GM19438 (cell line): ENCODE measurements at regions not wholly inside any gene's neighbourhood (a gene's known extent, or its start where the extent isn't known, plus 50 kb on each side); places are given as distances from the start of the nearest gene placed in this dataset.
"Not testable (repeated sequence)": the region's sequence is repeated elsewhere in the genome, so short reads cannot be mapped to it uniquely, and the experiment has no call there.

ENCODE experiments used
- ATAC-seq: cut with Tn5 transposase; IDR thresholded peaks from one replicate; pipeline ENCODE4 v1.9.1; 2021; ENCODE audit warnings: low read depth; ENCODE audit not compliant: unreplicated experiment

DNA sequence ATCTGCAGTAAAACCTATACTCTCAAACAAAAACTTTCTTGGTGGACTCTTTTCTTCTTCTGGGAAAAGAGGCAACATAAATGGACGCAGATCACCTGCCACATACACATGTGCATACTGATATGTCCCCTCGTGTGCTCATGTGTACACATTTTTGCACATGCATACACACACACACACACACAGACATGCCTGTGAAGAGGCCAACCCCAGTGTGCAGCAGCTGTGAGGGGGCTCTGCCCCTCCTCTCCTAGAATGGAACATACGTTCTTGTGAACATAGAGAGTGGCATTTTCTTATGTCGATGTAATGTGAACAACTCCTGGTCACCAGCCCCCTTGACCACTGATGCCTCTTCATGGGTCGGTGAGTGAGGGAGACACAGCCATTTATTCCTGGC, 188.9 kb upstream of the PLGLB2 start:
- not testable (repeated sequence) for ATAC-seq

DNA sequence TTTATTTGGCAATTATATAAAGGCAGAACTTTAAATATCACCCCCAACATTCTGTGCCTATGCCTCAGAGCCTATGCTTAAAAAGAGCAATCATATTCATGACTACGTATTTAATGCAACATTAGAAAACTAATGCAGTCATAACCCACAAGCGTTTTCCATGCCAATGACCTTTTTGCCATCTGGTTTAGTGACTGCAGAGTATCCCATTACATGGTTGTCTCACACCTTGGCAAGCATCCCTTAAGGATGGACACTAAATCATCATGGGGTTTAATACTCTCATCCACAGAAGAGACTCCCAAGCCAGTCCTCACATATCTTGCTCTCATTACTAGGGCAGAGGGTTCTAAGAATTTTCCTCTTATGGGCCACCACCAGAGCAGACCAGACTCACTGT, 188.2 kb upstream of the PLGLB2 start:
- not testable (repeated sequence) for ATAC-seq

DNA sequence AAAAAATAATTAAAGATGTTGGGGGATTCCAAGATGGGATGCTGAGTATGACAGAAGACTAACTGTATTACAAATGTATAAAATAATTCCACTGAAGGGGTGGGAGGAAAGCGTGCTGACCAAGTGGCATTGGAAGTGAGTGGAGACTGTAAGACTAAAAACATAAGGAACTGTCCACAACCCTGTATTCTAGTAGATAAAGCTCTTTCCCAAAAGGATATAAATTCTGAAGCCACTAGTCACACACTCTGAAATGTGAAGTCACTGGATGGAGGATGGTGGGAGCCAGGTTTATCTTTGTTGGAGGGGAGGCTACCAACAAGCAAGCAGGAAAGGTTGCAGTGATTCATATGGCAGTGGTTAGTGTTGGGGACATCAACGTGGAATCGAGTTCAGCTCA, 182.8 kb upstream of the PLGLB2 start:
- ATAC-seq = not testable (repeated sequence)

DNA sequence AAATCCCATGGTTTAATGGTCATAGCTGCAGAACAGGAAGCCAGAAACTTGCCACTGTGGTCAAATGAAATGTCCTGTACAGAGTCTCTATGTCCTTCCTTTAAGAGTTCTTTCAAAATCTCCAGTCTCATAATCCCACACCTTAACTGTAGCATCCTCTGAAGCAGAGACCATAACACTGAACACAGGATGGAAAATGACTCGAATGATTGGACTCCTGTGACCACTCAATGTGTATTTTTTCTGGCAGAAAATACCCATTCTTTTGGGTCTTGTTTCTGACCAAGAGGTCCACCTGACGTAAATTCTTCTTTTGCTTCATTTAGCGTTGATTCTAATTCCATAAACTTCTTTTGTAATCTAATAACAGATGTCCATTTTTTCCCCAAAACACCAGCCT, 181.4 kb upstream of the PLGLB2 start:
- ATAC-seq = not testable (repeated sequence)

DNA sequence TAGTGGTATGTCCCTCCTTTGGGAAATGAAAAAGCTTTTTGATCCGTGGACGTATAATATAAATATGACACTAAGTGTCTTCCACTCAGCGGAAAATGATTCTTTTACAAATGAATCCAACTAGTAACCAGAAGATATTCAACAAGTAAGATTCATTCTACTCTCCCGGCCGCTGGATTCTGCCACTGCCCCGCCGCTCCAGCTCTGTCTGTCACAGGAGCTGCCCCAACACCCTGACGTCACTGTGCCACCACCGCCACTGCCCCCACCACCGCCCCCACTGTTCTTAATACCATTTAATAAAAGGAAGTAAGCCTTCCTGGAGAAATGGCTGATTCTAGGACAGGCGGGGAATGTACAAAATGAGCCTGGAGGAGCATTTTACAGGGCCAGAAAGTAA, 180.8 kb upstream of the PLGLB2 start:
- ATAC-seq = not testable (repeated sequence)

DNA sequence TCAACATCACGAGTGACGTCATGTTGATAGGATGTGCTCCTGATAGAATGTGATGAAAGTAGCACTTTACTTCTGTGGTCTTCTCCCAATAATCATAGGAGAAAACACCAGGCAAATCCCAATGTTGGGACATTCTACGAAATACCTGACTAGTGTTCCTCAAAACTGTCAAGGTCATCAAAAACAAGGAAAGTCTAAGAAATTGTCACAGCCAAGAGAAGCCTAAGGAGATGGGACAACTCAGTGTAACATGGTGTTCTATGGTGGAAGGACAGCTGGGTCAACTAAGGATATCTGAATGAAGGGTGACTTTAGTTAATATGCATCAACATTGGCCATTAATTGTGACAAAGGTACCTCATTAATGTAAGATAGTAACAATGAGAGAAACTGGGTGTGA, 180.0 kb upstream of the PLGLB2 start:
- ATAC-seq = not testable (repeated sequence)

DNA sequence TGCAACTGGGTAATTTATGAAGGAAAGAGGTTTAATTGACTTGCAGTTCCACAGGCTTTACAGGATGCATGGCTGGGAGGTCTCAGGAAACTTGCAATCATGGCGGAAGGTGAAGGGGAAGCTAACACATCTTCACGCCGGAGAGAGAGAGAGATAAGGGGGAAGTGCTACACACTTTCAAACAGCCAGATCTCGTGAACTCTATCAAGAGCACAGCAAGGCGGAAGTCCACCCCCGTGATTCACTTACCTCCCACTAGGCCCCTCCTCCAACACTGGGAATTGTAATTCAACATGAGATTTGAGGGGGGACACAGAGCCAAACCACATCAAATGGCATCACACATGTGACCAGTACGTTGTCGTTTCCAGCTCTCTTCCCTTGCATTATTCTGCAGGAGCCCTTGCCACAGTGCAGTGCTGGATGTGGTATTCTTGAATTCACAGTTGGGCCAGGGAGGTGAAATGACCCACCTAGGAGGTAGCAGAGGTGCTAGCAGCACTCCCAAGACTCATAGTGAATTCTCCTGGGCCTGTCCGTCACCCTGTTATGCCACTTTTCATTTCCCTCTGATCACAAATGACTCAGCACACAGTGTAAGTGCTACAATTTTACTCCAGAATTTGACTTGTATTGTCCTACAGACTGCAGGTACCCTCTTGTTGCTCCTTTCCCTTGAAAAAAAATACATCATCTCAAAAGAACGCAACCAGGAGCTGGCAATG, 179.2 kb upstream of the PLGLB2 start:
- ATAC-seq = not testable (repeated sequence)

DNA sequence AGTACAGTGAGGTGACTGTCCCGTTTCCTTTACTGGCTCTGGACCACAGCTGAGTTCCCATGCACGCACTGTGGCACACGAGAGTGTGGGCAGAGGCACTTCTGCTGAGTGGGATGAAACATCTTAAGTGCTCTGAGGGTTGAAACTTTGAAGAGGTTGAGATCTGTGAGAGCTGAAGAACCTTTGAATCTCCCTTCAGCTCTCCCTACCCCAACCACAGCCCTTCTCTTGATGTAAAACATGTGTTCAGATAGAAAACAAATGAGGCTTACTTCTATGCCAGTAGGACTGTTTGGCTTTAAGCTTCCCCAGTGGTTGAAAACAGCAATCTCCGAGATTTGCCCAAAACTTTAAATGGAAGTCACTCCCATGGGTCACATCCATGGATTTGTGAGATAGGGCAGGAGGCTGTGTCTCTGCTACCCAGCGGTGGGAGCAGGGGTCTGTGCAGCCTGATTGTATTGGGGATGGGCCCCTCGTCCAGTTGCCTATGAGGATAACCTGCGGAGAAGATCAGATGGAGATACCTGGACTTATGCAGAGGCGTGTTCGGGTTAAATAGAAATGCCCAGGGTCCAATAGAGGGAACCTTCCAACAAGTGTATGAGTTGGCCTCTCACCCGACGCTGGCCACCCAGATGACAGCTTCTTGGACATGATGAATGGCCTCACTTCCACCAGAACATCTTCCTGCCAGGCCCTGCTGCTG, 178.0 kb upstream of the PLGLB2 start:
- ATAC-seq = not testable (repeated sequence)

DNA sequence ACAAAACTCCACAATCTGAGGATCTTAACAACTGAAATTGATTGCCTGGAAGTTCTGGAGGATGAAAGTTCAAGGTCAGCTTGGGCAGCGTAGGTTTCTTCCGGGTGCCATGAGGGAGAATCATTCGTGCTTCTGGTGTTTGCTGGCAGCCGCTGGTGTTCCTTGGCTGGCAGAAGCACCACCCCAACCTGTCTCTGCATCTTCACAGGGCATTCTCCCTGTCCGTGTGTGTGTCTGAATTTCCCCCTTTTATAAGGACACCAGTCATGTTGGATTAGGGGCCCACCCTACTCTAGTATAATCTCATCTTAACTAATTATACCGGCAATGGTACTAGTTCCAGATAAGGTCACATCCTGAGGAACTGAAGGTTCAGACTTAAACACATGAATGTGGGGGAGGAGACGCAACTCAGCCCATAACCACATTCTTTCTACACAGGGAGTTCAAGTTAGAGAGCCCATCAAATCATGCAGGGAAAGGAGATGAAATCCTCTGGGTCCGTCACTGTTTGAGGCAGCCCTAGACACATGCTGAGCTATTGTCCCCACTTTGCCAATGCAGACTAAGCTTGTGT, 175.9 kb upstream of the PLGLB2 start:
- ATAC-seq = not testable (repeated sequence)

DNA sequence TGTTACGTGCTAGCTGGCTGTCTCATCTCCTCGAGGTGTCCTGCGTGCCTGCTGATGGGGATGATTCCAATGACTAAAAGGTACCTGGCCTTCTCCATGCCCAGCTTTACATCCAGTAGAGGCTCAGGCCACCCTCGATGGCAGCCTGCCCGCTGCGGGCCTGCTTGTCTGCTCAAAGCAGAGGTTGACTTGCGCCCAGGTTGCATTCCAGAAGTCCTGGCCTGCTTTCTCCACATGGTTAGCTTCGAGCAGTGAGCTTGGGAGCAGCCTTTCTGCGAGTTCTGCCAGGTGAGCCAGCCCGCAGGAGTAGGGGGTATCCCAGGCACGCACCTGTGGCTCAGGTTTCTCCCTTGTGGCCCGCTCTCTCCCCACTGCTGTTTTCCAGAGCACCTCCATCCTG, 175.0 kb upstream of the PLGLB2 start:
- ATAC-seq = not testable (repeated sequence)

DNA sequence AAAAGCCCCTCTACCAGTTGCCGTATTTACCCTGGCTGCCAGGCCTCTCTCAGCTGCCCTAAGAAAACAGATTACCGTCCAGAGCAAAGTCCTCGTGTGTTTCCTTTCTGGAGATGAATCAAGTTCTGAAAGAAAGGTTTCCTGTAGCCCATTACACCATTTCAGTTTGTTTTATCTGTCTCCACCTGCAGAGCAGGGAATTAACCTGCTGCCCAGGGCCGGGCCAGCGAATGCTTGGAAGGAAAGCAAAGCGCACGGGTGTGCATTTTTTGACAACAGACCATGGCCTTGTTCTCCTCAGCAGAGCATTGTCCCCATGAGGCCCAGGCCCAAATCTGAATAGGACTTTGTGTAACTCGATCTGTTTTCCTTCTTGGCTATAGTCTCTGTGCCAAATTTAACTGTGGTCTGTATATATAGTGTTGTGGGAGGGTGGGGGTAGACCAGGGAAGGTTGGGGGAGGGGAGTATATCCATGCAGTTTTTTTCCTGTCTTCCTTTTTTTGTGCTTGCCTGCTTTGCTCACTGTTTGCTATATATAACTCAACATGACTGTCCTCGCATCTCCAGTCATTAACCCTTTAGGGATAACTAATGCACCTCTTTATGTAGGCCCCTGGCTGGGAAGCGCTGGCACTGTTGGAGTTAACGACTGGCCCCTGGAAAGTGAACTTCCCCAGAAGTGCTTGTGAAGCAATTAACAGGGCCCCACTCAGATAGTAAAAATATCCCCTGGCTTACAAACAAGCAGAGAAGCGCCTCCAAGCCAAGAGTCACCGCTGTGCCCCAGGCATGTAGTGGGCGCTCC, 174.3 kb upstream of the PLGLB2 start:
- ATAC-seq = not testable (repeated sequence)

DNA sequence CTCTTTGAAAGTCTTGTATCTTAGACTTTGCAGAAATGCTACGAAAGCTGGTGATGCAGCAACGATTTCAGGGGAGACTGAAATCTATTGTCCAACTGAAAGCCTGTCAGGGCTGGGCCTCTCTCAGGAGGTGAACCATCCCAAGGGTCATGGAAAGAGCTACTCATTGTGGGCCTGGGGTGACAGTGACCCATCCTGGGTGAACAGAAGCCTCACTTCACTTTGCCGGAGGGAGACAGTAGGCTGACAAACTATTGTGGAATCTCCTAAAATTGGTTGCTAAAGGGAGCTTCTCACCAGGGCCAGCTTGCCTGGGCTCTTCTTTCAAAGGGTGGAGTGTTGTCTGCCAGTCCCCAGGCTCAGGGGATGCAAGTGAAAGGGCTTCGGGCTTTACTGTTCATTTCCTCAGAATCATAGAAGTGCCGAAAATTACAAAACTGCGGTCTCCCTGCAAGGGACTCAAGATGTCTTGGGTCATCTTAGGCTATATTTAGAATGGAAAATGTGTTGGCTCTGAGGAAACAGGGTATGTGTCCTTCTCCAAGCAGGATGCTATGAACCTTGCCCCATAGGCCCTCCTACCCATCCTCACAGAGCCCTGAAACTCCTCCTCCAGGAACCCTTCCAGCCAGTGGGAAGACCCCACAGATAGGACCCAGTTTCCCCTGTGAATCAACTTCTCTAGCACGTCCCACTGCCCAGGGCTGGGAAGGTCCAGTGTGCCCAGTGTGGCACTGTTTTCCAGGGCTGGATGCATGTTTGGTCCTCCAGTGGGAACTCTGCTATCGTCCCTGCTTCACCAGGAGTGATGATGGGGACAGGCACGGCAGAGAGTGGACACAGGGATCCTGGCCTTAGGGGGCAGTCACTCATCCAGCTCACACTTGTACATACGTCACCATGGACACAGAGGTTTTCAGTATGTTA, 173.4 kb upstream of the PLGLB2 start:
- ATAC-seq = not testable (repeated sequence)

DNA sequence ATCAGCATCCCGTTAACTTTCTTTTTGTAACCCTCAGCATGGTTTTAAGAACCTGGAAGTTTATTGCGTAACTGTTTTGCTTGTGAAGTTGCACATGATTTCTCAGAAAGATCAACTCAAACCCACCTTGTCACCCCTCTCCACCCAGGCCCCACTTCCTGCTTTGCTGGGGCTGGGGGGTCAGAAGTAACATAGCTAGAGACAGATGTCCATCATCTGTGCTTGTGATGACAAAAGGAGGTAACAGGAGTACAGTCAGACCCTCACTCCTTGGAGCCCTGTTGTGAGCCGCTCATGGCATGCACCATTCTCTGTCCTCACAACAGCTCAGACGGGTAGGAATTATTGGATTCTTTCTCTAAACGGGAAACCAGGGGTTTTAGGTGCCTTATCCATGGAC, 172.7 kb upstream of the PLGLB2 start:
- ATAC-seq = not testable (repeated sequence)

DNA sequence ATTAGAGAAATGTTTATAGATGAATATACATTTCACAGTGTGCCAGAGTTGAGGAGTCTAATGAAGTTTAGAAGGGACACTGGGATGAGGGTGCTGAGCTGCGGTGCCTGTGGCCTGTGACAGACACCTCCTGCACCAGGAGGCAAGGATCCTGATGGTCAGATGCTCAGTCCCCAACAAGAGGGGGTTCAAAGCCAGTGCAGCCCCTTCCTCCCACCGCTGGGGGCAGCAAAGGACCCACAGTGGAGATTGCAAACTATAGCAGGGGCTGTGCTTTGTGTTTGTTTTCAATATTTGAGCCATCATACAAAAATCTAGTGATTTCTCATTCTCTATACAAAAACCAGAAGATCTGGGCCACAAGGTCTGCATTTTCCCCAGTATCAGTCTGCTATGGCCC, 170.5 kb upstream of the PLGLB2 start:
- ATAC-seq = not testable (repeated sequence)

DNA sequence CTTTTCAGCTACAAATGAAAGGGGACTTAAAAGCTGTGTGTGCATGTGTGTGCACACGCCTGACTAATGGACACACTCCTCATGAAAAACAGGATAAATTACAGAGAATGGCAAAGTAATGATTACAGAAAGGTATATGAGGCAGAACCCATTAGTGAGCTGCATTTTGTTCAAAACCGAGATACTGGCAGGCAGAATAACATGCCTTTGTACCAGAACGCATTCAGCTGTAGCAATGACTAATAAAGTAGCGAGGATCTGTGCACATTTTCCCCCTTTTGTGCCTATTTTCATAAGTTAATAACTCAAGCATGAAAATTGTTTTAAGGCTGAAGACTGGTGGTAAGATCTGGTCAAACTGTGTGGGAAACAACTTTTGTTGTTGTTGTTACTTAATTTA, 165.7 kb upstream of the PLGLB2 start:
- not testable (repeated sequence) for ATAC-seq

DNA sequence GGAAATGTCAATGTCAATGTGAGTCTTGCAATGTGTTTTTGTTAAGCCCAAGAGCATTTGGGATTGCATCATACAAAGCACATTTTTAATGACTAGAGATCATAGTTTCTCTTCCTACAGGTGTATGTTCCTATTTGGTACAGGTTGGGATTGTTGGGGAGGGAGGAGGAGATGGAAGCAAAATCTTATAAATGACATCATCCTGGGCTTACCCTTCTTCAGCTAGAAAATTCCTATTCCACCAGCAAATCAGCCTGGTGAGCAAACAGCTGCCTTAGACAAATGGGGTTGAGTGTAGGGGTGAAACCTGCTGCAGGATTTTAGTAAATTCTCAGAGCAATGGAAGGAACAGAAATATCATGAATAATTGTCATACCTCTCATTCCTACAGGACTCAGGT, 165.3 kb upstream of the PLGLB2 start:
- ATAC-seq = not testable (repeated sequence)

DNA sequence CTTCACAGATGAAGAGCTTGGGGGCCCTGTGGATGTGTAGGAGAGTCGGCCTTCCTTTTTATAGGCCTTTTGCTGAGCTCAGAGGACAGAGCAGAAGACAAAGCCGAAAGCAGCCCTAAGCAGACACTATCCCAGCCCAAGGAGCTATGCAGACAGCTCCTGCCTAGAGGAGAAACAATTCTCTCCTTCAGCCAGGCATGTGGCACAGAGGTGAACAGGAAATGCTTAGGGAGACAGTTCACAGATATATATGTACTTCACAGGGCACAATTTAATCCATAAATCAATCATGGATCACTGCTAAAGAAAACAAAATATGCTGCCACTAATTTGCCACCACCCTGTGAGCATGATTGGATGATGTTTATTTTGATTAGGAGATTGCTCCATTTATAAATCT, 164.5 kb upstream of the PLGLB2 start:
- ATAC-seq = not testable (repeated sequence)

DNA sequence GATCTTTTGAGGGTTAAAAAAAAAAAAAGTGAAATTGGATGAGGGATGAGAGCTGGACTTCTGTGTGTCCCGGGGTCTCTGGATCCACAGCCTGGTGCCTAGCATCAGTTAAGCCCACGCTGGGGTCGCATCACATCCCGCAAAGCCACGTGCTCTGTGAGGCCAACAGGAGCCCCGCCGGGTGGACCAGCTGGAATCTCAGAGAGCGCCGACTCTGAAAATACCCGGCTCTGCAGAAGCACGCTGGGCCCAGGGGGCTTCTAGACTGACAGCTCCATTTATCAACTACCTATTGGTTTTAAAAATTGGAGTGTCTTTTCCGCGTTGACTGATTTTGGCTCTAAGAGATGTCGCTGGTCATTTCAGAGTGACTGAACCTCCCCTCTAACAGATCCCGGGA, 164.1 kb upstream of the PLGLB2 start:
- ATAC-seq = not testable (repeated sequence)

DNA sequence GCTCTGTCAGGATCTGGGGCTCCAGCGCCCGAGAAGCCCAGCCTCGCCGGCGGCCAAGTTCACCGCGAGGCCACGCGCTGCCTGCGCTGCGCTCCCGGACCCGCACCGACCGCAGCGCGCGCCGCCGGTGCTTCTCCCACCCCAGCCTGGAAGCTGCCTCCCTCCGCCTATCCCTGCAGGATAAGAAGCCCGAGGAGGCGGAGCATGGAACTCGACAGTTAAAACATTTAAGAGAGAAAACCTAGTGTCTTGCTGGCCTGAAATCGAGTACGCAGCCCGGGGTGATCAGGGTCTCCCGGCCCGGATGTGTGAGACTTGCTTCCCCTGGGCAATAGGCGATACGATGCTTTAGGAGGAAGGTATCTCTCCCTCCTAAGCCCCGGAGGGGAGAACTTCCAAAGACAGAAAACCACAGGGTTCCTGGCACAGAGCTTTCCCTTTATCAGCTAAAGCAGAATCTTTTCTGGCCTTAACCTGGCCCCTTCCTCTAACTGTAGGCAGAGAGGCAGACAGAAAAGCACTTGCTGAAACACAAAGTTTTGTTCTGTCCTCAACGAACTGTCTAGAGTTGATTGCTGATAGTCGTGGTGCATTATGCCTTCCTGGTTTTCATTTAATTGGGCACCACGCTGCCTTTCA, 163.5 kb upstream of the PLGLB2 start:
- ATAC-seq = not testable (repeated sequence)
